SU-DHL-6 (cell line): ENCODE measurements at regions not wholly inside any gene's neighbourhood (a gene's known extent, or its start where the extent isn't known, plus 50 kb on each side); places are given as distances from the start of the nearest gene placed in this dataset.
"Not testable (repeated sequence)": the region's sequence is repeated elsewhere in the genome, so short reads cannot be mapped to it uniquely, and the experiment has no call there.

Experiments used
- H2AFZ ChIP-seq: fragments of 200-600 bp; sonication (generic); 2 replicates; pipeline ENCODE4 v1.6.1; 2014; ENCODE audit warnings: low read depth, mild to moderate bottlenecking, moderate library complexity, mixed read lengths, antibody characterized with exemption, low read length; ENCODE audit not compliant: severe bottlenecking
- H3F3A ChIP-seq: fragments of 200-600 bp; shearing (Covaris generic); 2 replicates; pipeline ENCODE4 v1.6.0; 2016; ENCODE audit warnings: antibody characterized with exemption, mild to moderate bottlenecking; ENCODE audit not compliant: insufficient read depth
- H3K27ac ChIP-seq: fragments of 200-600 bp; sonication (generic); 2 replicates; pipeline ENCODE4 v1.5.1; 2016; ENCODE audit warnings: low read depth, mild to moderate bottlenecking, low read length, moderate library complexity, mixed read lengths
- H3K27me3 ChIP-seq: fragments of 200-600 bp; sonication (generic), shearing (Covaris generic); 2 replicates; pipeline ENCODE4 v1.6.0; 2014; ENCODE audit warnings: mild to moderate bottlenecking, low read length
- H3K36me3 ChIP-seq: fragments of 200-600 bp; sonication (generic); 2 replicates; pipeline ENCODE4 v1.6.1; 2014; ENCODE audit warnings: mild to moderate bottlenecking, low read length, mixed read lengths
- H3K4me2 ChIP-seq: fragments of 300-600, 200-600 bp; shearing (Covaris generic), sonication (generic); 2 replicates; pipeline ENCODE4 v1.6.0; 2014; ENCODE audit warnings: low read length, low read depth, mild to moderate bottlenecking; ENCODE audit not compliant: poor library complexity, severe bottlenecking
- H3K4me3 ChIP-seq: fragments of 200-600 bp; sonication (generic); 2 replicates; pipeline ENCODE4 v1.5.1; 2014; ENCODE audit warnings: antibody characterized with exemption, low read length, mild to moderate bottlenecking, mixed read lengths; ENCODE audit not compliant: insufficient read depth, poor library complexity, severe bottlenecking
- H3K79me2 ChIP-seq: fragments of 200-600 bp; sonication (generic); 2 replicates; pipeline ENCODE4 v1.6.1; 2014; ENCODE audit warnings: mild to moderate bottlenecking, low read length, moderate library complexity; ENCODE audit not compliant: insufficient read depth
- H3K9ac ChIP-seq: fragments of 200-600 bp; sonication (generic); 2 replicates; pipeline ENCODE4 v1.7.0; 2014; ENCODE audit warnings: mild to moderate bottlenecking, low read length
- H3K9me2 ChIP-seq: fragments of 200-600 bp; sonication (generic); replicated peaks from 2 replicates; pipeline ENCODE4 v1.6.1; 2014; ENCODE audit warnings: low read length; ENCODE audit not compliant: insufficient read depth
- H3K9me3 ChIP-seq: fragments of 200-600 bp; sonication (generic); 2 replicates; pipeline ENCODE4 v1.6.1; 2014; ENCODE audit warnings: low read length, mixed read lengths; ENCODE audit not compliant: insufficient read depth
- H4K20me1 ChIP-seq: fragments of 200-600 bp; sonication (generic); 2 replicates; pipeline ENCODE4 v1.6.1; 2014; ENCODE audit warnings: low read depth, mild to moderate bottlenecking, antibody characterized with exemption, low read length, moderate library complexity, mixed read lengths
- CTCF ChIP-seq: fragments of 200-600 bp; sonication (generic); IDR thresholded peaks from one replicate; pipeline ENCODE4 v1.5.1; 2017; ENCODE audit warnings: antibody characterized with exemption, mild to moderate bottlenecking, low read length, moderate library complexity; ENCODE audit not compliant: insufficient read depth, poor library complexity, severe bottlenecking
- EZH2phosphoT487 ChIP-seq: fragments of 200-600 bp; sonication (generic), shearing (Covaris generic); conservative IDR thresholded peaks from 2 replicates; pipeline ENCODE4 v1.6.1; 2018; ENCODE audit warnings: mild to moderate bottlenecking, antibody characterized with exemption, low read length, moderate library complexity, mixed read lengths

- H3K9ac ChIP-seq, H4K20me1 ChIP-seq, H3K9me3 ChIP-seq, H3K36me3 ChIP-seq, H3K9me2 ChIP-seq, H3K27me3 ChIP-seq, H2AFZ ChIP-seq, H3K4me2 ChIP-seq, H3K4me3 ChIP-seq, H3F3A ChIP-seq, H3K27ac ChIP-seq, H3K79me2 ChIP-seq: not testable (repeated sequence)
These were observed 104.4 kb downstream of the TNFRSF13B start for GRCh38 chr17:16867545-16867944.

- not testable (repeated sequence) for H3K4me2 ChIP-seq, H3K27ac ChIP-seq, H3K9me3 ChIP-seq, H2AFZ ChIP-seq, H3K36me3 ChIP-seq, H3K27me3 ChIP-seq, H3K4me3 ChIP-seq, H3K79me2 ChIP-seq, H3K9me2 ChIP-seq, H3K9ac ChIP-seq, H4K20me1 ChIP-seq, H3F3A ChIP-seq
These were observed 105.1 kb downstream of the TNFRSF13B start for GRCh38 chr17:16866841-16867240.

- Histone ChIP-seq H3K9me2 (no peaks in the 10 kb centered on the region), H3K9ac (no peak overlapping the region), H2AFZ (no peak overlapping the region), H4K20me1 (no peaks in the 10 kb centered on the region), H3K4me3 (no peak overlapping the region), H3F3A (no peaks in the 10 kb centered on the region), H3K79me2 (no peaks in the 10 kb centered on the region), H3K9me3 (no peaks in the 10 kb centered on the region), H3K27me3 (no peaks in the 10 kb centered on the region), H3K27ac (no peak overlapping the region), H3K36me3 (no peaks in the 10 kb centered on the region), H3K4me2 (no peak overlapping the region)
- TF ChIP-seq EZH2phosphoT487 (no peak), CTCF (no peak)
These were observed 105.5 kb downstream of the TNFRSF13B start for GRCh38 chr17:16866436-16866835.

GRCh38 chr17:16865704-16866103, 106.2 kb downstream of the TNFRSF13B start:
- H3K36me3 ChIP-seq, H3K9me3 ChIP-seq, H3K27me3 ChIP-seq, H3F3A ChIP-seq, H3K9ac ChIP-seq, H3K27ac ChIP-seq, H3K4me2 ChIP-seq, H4K20me1 ChIP-seq, H3K79me2 ChIP-seq, H3K4me3 ChIP-seq, H2AFZ ChIP-seq, H3K9me2 ChIP-seq: not testable (repeated sequence)

- not testable (repeated sequence) for H3K9ac ChIP-seq, H3K9me2 ChIP-seq, H3K27me3 ChIP-seq, H4K20me1 ChIP-seq, H3K4me2 ChIP-seq, H3F3A ChIP-seq, H3K36me3 ChIP-seq, H3K9me3 ChIP-seq, H2AFZ ChIP-seq, H3K4me3 ChIP-seq, H3K27ac ChIP-seq, H3K79me2 ChIP-seq
These were observed 106.8 kb downstream of the TNFRSF13B start for GRCh38 chr17:16865077-16865613.

- H3K27ac ChIP-seq, H4K20me1 ChIP-seq, H3K36me3 ChIP-seq, H3K79me2 ChIP-seq, H3K9me2 ChIP-seq, H3K27me3 ChIP-seq, H3K4me2 ChIP-seq, H3K4me3 ChIP-seq, H3K9ac ChIP-seq, H3F3A ChIP-seq, H3K9me3 ChIP-seq, H2AFZ ChIP-seq: not testable (repeated sequence)
These were observed 107.3 kb downstream of the TNFRSF13B start for GRCh38 chr17:16864462-16865076.

- not testable (repeated sequence) for H3K79me2 ChIP-seq, H3K4me3 ChIP-seq, H3K9me2 ChIP-seq, H3K36me3 ChIP-seq, H3K9me3 ChIP-seq, H3K9ac ChIP-seq, H2AFZ ChIP-seq, H3F3A ChIP-seq, H3K27me3 ChIP-seq, H3K4me2 ChIP-seq, H4K20me1 ChIP-seq, H3K27ac ChIP-seq
These were observed 110.8 kb downstream of the TNFRSF13B start for GRCh38 chr17:16861152-16861551.
